ENCODE measurements at regions not wholly inside any gene's neighbourhood (a gene's known extent, or its start where the extent isn't known, plus 50 kb on each side); places are given as distances from the start of the nearest gene placed in this dataset.
"Not testable (repeated sequence)": the region's sequence is repeated elsewhere in the genome, so short reads cannot be mapped to it uniquely, and the experiment has no call there.

DNA sequence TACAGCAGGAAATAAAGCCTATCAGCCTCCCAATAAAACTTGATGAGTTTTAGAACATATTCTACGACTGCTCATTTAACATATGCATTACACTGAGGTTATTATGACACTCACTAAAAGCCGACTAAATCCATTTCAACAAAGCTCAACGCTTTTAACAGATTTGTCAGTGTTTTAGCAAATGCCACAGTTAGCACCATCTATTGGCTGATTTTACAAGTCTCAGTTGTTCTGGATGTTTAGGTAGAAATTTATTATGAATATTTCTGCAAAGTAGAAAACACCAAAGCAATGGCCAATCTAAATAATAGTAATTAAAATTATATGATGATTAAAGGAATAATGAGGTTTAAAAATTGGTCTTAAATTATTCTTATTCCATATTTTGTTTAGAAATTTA, 993.2 kb upstream of the PCDH7 start:
- no peaks in the 10 kb centered on the region for H3K27me3 ChIP-seq
- no peaks in the 10 kb centered on the region for H3K36me3 ChIP-seq
- WGBS, 2 donors (ENCODE audit: low coverage in 1 of 2), result 62 to 84% methylated on average over 2 to 3 of the region's 3 CpGs
- H3K9me3 ChIP-seq, result no peaks in the 10 kb centered on the region
- ATAC-seq, result no peak
- no peak overlapping the region for H3K27ac ChIP-seq
- H3K4me1 ChIP-seq, result no peaks in the 10 kb centered on the region
- TF ChIP-seq, protein P1, sequence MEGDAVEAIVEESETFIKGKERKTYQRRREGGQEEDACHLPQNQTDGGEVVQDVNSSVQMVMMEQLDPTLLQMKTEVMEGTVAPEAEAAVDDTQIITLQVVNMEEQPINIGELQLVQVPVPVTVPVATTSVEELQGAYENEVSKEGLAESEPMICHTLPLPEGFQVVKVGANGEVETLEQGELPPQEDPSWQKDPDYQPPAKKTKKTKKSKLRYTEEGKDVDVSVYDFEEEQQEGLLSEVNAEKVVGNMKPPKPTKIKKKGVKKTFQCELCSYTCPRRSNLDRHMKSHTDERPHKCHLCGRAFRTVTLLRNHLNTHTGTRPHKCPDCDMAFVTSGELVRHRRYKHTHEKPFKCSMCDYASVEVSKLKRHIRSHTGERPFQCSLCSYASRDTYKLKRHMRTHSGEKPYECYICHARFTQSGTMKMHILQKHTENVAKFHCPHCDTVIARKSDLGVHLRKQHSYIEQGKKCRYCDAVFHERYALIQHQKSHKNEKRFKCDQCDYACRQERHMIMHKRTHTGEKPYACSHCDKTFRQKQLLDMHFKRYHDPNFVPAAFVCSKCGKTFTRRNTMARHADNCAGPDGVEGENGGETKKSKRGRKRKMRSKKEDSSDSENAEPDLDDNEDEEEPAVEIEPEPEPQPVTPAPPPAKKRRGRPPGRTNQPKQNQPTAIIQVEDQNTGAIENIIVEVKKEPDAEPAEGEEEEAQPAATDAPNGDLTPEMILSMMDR (IDR thresholded peaks at IDR 0.05), result no peak
- TF ChIP-seq POLR2A (IDR thresholded peaks at IDR 0.05), result no peak
- no peak for TF ChIP-seq POLR2AphosphoS5 (IDR thresholded peaks at IDR 0.05)
- no peak for TF ChIP-seq EP300 (IDR thresholded peaks at IDR 0.05)
- H3K4me3 ChIP-seq, result no peak overlapping the region

DNA sequence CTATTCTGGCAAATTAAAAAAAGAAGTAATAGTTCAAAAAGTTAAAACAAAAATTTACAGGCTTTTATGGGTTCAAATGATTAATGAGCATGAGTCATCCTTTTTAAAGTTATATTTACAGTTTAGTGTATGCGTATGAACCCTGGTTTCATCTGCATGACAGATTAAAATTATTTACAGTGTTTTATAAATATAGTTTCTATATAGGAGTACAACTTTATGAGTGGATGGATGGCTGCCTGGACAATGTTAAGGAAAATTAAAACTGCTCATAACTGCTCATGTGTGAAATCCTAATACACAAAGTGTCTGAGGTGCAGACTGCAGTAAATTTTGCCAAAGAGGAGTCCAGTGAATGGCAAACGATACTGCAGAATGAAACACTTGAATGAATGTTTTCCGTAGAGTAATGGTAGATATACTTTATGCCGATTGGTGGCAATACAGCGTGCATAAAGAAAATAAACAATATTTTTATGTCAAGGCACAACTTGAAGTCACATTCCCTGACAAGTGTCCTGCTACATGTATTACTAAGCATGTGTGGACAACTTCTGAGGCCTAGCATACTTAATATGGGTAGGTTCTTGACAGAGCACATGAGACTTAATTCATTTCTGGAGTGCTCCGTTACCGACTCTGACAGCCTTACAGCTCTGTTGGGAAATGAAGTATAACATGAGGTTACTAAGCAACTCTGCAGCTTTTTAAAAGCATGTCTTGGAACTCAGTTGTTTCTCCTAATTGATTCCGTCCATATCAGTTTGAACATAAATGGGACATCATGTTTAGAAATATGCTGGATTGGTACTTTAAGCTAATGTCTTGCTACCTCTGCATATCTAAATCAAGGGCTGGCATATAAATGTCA, 985.6 kb upstream of the PCDH7 start:
- Histone ChIP-seq H3K27me3 (no peaks in the 10 kb centered on the region), H3K36me3 (no peaks in the 10 kb centered on the region), H3K4me1 (no peaks in the 10 kb centered on the region), H3K27ac (no peak overlapping the region), H3K9me3 (no peaks in the 10 kb centered on the region), H3K4me3 (no peak overlapping the region)
- no peak for TF ChIP-seq POLR2A (IDR thresholded peaks at IDR 0.05)
- WGBS, 2 donors (ENCODE audit: low coverage in 1 of 2), result 37 to 40% methylated on average over 8 of the region's 8 CpGs
- ATAC-seq, result no peak

DNA sequence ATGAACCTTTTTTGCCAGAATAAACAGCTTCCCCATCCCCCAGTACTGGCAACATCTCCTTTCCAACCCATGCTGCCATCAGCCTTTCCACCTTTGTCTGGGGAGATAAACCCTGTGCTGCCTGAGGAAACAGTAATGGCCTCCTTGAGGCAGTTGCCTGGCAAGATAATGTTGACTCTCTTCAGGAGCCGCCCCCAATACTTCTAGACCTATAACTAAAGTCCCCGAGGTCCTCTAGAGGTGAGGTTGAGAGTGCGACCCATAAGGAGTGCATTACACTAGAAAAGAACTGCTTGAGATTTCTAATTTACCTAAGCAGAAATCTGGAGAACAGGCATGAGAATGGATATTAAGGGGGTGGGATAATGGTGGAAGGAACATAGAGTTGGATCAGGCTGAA, 963.2 kb upstream of the PCDH7 start:
- Histone ChIP-seq H3K4me3 (no peak overlapping the region), H3K36me3 (no peaks in the 10 kb centered on the region), H3K27me3 (no peaks in the 10 kb centered on the region), H3K27ac (no peak overlapping the region), H3K4me1 (no peaks in the 10 kb centered on the region), H3K9me3 (no peaks in the 10 kb centered on the region)
- TF ChIP-seq, protein P1 (IDR thresholded peaks at IDR 0.05), result no peak
- TF ChIP-seq POLR2A (IDR thresholded peaks at IDR 0.05) (no peak), POLR2AphosphoS5 (IDR thresholded peaks at IDR 0.05) (no peak), EP300 (IDR thresholded peaks at IDR 0.05) (no peak)
- 80% methylated on average over 2 of the region's 3 CpGs; no CpG with 5 or more reads in 1 of the 2 donors for WGBS, 2 donors (ENCODE audit: low coverage in 1 of 2)
- no peak for ATAC-seq

DNA sequence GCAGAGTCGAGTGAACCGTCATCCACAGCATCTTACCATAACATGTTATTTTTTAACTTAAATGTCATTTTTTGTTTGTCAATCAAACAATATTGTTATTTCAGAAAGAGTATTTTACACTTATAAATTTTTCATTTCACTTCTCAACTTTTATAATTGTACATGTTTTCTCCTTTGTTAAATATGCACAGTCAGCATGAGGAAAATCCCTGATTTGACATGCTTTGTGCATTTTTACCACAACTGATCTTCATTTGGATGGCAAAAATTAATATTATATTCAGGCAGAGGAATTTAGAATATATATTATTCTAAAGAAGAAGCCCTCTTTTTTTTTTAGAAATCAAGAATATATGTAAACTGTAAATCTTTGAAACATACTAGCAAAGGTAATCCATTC, 958.0 kb upstream of the PCDH7 start:
- Histone ChIP-seq H3K36me3 (no peaks in the 10 kb centered on the region), H3K4me1 (no peaks in the 10 kb centered on the region), H3K9me3 (peaks cover 0 to under 1% (median 0%) of the 10 kb centered on the region in 3 donors), H3K27ac (no peak overlapping the region), H3K4me3 (no peak overlapping the region), H3K27me3 (no peaks in the 10 kb centered on the region)
- no peak for TF ChIP-seq POLR2AphosphoS5 (IDR thresholded peaks at IDR 0.05)
- 84% methylated on average over 2 of the region's 2 CpGs; no CpG with 5 or more reads in 1 of the 2 donors for WGBS, 2 donors (ENCODE audit: low coverage in 1 of 2)
- ATAC-seq, result no peak

DNA sequence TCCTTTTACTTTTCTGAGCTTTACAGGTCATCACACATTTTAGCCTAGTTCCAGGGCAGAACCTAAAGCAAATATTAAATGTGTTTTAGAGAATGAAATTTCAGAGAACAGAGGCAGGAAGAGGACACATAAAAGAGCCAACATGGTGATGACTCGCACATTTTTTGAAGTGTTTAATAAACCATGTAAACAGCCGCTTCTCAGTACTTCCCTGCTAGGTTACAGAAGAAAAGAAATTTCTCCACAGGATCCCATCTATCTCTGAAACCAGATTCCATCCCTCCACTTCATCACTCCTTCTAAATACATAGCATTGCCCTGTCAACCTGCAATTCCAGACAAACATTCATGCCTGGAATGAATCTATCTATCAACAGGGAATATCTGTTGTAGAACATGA, 949.5 kb upstream of the PCDH7 start:
- TF ChIP-seq POLR2A (IDR thresholded peaks at IDR 0.05) (no peak), EP300 (IDR thresholded peaks at IDR 0.05) (no peak), POLR2AphosphoS5 (IDR thresholded peaks at IDR 0.05) (no peak)
- TF ChIP-seq, protein P1 (IDR thresholded peaks at IDR 0.05), result no peak
- no peaks in the 10 kb centered on the region for H3K27me3 ChIP-seq
- 69% methylated on average over 2 of the region's 2 CpGs for WGBS, 2 donors (ENCODE audit: low coverage in 1 of 2)

DNA sequence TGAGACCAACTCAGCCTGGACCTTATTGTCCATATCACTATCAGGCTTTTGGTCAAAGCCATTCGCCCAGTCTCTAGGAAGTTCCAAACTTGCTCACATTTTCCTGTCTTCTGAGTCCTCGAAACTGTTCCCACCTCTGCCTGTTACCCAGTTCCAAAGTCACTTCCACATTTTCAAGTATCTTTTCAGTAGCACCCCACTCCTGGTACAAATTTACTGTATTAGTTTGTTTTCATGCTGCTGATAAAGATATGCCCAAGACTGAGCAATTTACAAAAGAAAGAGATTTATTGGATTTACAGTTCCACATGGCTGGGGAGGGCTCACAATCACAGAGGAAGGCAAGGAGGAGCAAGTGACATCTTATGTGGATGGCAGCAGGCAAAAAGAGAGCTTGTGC, 932.0 kb upstream of the PCDH7 start:
- H3K36me3 ChIP-seq, ATAC-seq, H3K27me3 ChIP-seq, H3K4me3 ChIP-seq, H3K4me1 ChIP-seq, H3K27ac ChIP-seq: not testable (repeated sequence)
- H3K9me3 ChIP-seq, result peaks cover 0 to 18% (median 0%) of the 10 kb centered on the region in 3 donors
- 78% methylated on average over 1 to 2 of the region's 2 CpGs for WGBS, 2 donors (ENCODE audit: low coverage in 1 of 2)

More for the DNA sequence above, 949.5 kb upstream of the PCDH7 start:
- Histone ChIP-seq H3K4me1 (no peaks in the 10 kb centered on the region), H3K4me3 (no peak overlapping the region), H3K9me3 (peaks cover 0 to 18% (median 0%) of the 10 kb centered on the region in 3 donors), H3K27ac (no peak overlapping the region), H3K36me3 (no peaks in the 10 kb centered on the region)
- ATAC-seq, result no peak
